Endodermal cell (in vitro differentiated cells): ENCODE measurements at regions not wholly inside any gene's neighbourhood (a gene's known extent, or its start where the extent isn't known, plus 50 kb on each side); places are given as distances from the start of the nearest gene placed in this dataset.

Experiments
- DNase-seq: peaks from one replicate; pipeline ENCODE4 v3.0.0-alpha.2; 2017
- H3K27ac ChIP-seq: 2 replicates; pipeline ENCODE4 v1.5.1; 2013; ENCODE audit warnings: mild to moderate bottlenecking, low read depth, low read length, moderate library complexity
- H3K27me3 ChIP-seq: 2 replicates; pipeline ENCODE4 v1.6.1; 2013; ENCODE audit warnings: mild to moderate bottlenecking, low read length, moderate library complexity; ENCODE audit not compliant: insufficient read depth, control insufficient read depth, poor library complexity, severe bottlenecking
- H3K36me3 ChIP-seq: 2 replicates; pipeline ENCODE4 v1.7.0; 2013; ENCODE audit warnings: mild to moderate bottlenecking, low read length, moderate library complexity; ENCODE audit not compliant: control insufficient read depth, insufficient read depth
- H3K4me1 ChIP-seq: one replicate; pipeline ENCODE4 v1.7.0; 2013; ENCODE audit warnings: low read length; ENCODE audit not compliant: control insufficient read depth, insufficient read depth
- H3K4me3 ChIP-seq: 2 replicates; pipeline ENCODE4 v1.5.1; 2013; ENCODE audit warnings: mild to moderate bottlenecking, low read length, moderate library complexity
- H3K9ac ChIP-seq: 2 replicates; pipeline ENCODE4 v1.6.1; 2013; ENCODE audit warnings: mild to moderate bottlenecking, low read length, moderate library complexity; ENCODE audit not compliant: poor library complexity, severe bottlenecking; ENCODE audit errors: extremely low read depth
- H3K9me3 ChIP-seq: 2 replicates; pipeline ENCODE4 v1.6.1; 2013; ENCODE audit warnings: mild to moderate bottlenecking, low read length, moderate library complexity; ENCODE audit not compliant: control insufficient read depth
- H3K27ac Mint-ChIP-seq: 2 replicates; pipeline ENCODE4 v1.8.0; 2020; ENCODE audit warnings: mixed read lengths
- H3K27me3 Mint-ChIP-seq: 2 replicates; pipeline ENCODE4 v1.8.0; 2021; ENCODE audit warnings: mild to moderate bottlenecking, mixed read lengths; ENCODE audit not compliant: insufficient read depth
- H3K36me3 Mint-ChIP-seq: 2 replicates; pipeline ENCODE4 v1.8.0; 2020; ENCODE audit warnings: low read depth, mixed read lengths
- H3K4me1 Mint-ChIP-seq: 2 replicates; pipeline ENCODE4 v1.8.0; 2020; ENCODE audit warnings: mixed read lengths
- H3K4me3 Mint-ChIP-seq: 2 replicates; pipeline ENCODE4 v1.8.0; 2020; ENCODE audit warnings: mild to moderate bottlenecking, moderate library complexity, mixed read lengths
- H3K9me3 Mint-ChIP-seq: 2 replicates; pipeline ENCODE4 v1.8.0; 2020; ENCODE audit warnings: mild to moderate bottlenecking, mixed read lengths
- WGBS, 2 experiments: methylation state at CpG; one replicate each; pipeline versions ENCODE4 v1.1.5 to v1.1.7; 2013; ENCODE audit warnings: missing lambda C conversion rate in 2 of 2, mixed read lengths in 1 of 2; ENCODE audit not compliant: insufficient coverage in 1 of 2, insufficient read length in 1 of 2; 5-methylcytosine and 5-hydroxymethylcytosine counted together
- TF ChIP-seq, protein P1 (sequence below): fragments of 200-600 bp; sonication (generic); conservative IDR thresholded peaks from 2 replicates; pipeline ENCODE4 v1.5.0; 2021; ENCODE audit warnings: antibody characterized with exemption, mild to moderate bottlenecking

DNA sequence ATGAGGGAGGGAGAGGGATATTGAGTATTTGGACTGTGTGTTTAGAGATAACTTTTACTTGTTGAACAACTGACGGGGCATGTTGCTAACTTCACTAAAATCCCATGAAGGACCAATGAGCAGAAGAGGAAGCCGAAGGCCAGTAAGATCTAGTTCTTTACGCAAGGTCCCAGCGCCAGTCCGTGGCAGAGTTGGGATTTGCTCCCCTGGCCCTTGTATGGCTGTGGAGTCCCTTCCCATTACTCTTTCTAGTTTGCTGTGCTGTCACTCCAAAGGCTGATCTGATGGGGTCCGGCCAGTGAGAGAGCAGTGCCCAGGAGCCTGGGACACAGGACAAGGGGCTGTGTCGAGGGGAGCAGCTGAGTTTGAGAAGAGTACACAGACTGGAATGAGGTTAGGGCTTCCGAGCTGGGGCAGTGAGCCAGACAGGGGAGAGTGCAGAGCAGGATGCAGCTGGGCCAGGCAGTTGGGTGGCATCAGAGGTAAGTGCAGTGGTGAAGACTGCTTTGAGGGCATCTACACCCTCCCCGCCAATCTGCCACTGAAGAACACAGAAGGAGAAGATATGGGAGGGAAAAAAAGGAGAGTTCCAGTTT, 692.9 kb upstream of the HS6ST1 start:
- H3K9me3 ChIP-seq = no peaks in the 10 kb centered on the region
- H3K27me3 ChIP-seq = no peaks in the 10 kb centered on the region
- H3K36me3 ChIP-seq = no peaks in the 10 kb centered on the region
- no peaks in the 10 kb centered on the region for H3K4me1 ChIP-seq
- Mint-ChIP-seq H3K36me3 (no peaks in the 10 kb centered on the region), H3K9me3 (no peaks in the 10 kb centered on the region), H3K4me1 (peaks cover 12% of the 10 kb centered on the region), H3K27ac (no peak overlapping the region), H3K4me3 (no peak overlapping the region), H3K27me3 (peaks cover 5% of the 10 kb centered on the region)
- H3K4me3 ChIP-seq = no peak overlapping the region
- H3K9ac ChIP-seq = no peak overlapping the region
- no peak for DNase-seq
- 82 to 90% methylated on average over 4 to 9 of the region's 9 CpGs for WGBS, 2 experiments
- TF ChIP-seq, protein P1, sequence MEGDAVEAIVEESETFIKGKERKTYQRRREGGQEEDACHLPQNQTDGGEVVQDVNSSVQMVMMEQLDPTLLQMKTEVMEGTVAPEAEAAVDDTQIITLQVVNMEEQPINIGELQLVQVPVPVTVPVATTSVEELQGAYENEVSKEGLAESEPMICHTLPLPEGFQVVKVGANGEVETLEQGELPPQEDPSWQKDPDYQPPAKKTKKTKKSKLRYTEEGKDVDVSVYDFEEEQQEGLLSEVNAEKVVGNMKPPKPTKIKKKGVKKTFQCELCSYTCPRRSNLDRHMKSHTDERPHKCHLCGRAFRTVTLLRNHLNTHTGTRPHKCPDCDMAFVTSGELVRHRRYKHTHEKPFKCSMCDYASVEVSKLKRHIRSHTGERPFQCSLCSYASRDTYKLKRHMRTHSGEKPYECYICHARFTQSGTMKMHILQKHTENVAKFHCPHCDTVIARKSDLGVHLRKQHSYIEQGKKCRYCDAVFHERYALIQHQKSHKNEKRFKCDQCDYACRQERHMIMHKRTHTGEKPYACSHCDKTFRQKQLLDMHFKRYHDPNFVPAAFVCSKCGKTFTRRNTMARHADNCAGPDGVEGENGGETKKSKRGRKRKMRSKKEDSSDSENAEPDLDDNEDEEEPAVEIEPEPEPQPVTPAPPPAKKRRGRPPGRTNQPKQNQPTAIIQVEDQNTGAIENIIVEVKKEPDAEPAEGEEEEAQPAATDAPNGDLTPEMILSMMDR = no peak
- no peak overlapping the region for H3K27ac ChIP-seq

DNA sequence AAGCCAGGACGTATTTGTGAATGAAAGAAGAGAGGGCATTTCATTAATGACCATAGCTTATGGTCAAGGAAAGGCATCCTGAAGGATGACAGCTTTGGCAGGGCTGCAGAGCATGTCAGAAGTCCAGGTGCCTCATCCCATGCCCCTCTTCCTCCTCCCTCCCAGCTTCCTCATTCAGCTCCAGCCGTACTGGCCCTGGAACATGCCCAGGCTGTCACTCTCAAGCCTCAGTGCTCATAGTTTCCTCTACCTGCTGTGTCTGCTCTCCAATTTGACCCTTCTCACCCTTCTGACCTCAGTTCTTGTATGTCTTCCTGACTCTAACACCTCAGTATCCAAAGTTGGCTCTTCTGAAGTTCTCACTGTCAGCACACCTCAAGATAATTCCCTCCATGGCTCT, 695.8 kb upstream of the HS6ST1 start:
- Histone ChIP-seq H3K27me3 (no peaks in the 10 kb centered on the region), H3K27ac (no peak overlapping the region), H3K4me1 (no peaks in the 10 kb centered on the region), H3K36me3 (no peaks in the 10 kb centered on the region), H3K9ac (no peak overlapping the region), H3K9me3 (no peaks in the 10 kb centered on the region), H3K4me3 (no peak overlapping the region)
- H3K27ac Mint-ChIP-seq = no peak overlapping the region
- peaks cover 5% of the 10 kb centered on the region for H3K27me3 Mint-ChIP-seq
- no peaks in the 10 kb centered on the region for H3K9me3 Mint-ChIP-seq
- no peak for DNase-seq
- no peaks in the 10 kb centered on the region for H3K36me3 Mint-ChIP-seq
- TF ChIP-seq, protein P1 = no peak
- H3K4me1 Mint-ChIP-seq = peaks cover 12% of the 10 kb centered on the region
- 89 to 95% methylated on average over 2 of the region's 2 CpGs for WGBS, 2 experiments
- H3K4me3 Mint-ChIP-seq = no peak overlapping the region

DNA sequence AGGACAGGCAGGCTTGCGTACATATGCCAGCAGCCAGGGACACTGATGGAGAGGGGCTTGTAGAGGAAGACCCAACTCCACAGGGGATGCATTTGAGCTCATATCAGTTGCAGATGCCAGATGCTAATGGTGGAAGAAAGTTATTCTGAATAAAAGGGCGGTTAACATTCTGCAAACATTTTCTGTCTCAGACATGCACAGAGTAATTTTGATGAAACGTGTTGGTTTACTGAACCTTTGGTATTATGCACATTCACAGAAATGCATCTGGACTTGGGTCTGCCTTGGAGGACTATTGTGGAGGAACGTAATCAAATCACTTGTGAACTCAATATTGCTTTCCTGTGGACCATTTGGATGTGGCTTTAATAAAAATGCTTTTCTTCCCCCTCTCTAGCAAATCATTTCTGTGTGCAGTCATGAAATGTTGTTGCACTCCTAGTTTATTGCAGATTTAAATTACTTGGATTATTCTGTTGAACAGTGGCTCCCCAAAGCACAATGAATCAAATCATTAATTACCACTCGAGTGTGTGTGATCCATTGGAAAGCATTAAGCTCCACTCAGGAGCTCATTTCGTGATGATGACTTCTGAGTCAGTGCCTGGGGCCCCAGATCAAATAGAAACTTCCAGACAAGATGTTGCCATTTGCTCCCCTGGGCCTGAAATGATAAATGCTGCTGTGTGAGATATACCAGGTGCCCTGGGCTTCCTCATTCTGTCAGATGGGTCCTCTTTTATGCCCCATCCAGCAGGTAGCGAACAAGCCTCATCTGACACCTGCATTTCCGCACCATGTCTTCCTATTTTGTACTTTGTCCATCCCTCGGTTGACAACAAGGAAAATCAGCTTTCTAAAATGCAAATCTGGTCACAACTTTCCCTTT, 697.0 kb upstream of the HS6ST1 start:
- Mint-ChIP-seq H3K9me3 (no peaks in the 10 kb centered on the region), H3K4me1 (peaks cover 12% of the 10 kb centered on the region), H3K4me3 (no peak overlapping the region), H3K36me3 (no peaks in the 10 kb centered on the region), H3K27ac (no peak overlapping the region), H3K27me3 (peaks cover 5% of the 10 kb centered on the region)
- H3K36me3 ChIP-seq = no peaks in the 10 kb centered on the region
- TF ChIP-seq, protein P1 = no peak
- H3K27me3 ChIP-seq = no peaks in the 10 kb centered on the region
- WGBS, 2 experiments = 90 to 97% methylated on average over 9 of the region's 9 CpGs
- H3K4me1 ChIP-seq = no peaks in the 10 kb centered on the region
- DNase-seq = no peak
- no peak overlapping the region for H3K4me3 ChIP-seq
- H3K27ac ChIP-seq = no peak overlapping the region
- no peak overlapping the region for H3K9ac ChIP-seq
- H3K9me3 ChIP-seq = no peaks in the 10 kb centered on the region
